GM19372 (cell line): ENCODE measurements at regions not wholly inside any gene's neighbourhood (a gene's known extent, or its start where the extent isn't known, plus 50 kb on each side); places are given as distances from the start of the nearest gene placed in this dataset.

ENCODE experiments used
- ATAC-seq: cut with Tn5 transposase; IDR thresholded peaks from one replicate; pipeline ENCODE4 v1.9.1; 2021; ENCODE audit warnings: mild to moderate bottlenecking, low read depth, moderate library complexity; ENCODE audit not compliant: unreplicated experiment

GRCh38 chr18:46338766-46339165 lies 234.6 kb downstream of the HAUS1 start:
- ATAC-seq, result no peak

GRCh38 chr18:46340716-46341115 lies 236.5 kb downstream of the HAUS1 start:
- ATAC-seq, result no peak

GRCh38 chr18:46341986-46342525 lies 237.9 kb downstream of the HAUS1 start:
- ATAC-seq, result no peak

GRCh38 chr18:46343456-46343855 lies 239.3 kb downstream of the HAUS1 start:
- no peak for ATAC-seq

- ATAC-seq, result peak; percentile 78
Measured at GRCh38 chr18:46343931-46344372, 239.8 kb downstream of the HAUS1 start.

- ATAC-seq, result no peak
Measured at GRCh38 chr18:46344416-46345180, 240.4 kb downstream of the HAUS1 start.

GRCh38 chr18:46345181-46345465 lies 240.9 kb downstream of the HAUS1 start:
- no peak for ATAC-seq

GRCh38 chr18:46346213-46346612 lies 242.0 kb downstream of the HAUS1 start:
- ATAC-seq, result no peak

GRCh38 chr18:46346896-46347630 lies 242.9 kb downstream of the HAUS1 start:
- no peak for ATAC-seq

- no peak for ATAC-seq
Measured at GRCh38 chr18:46350598-46351159, 246.5 kb downstream of the HAUS1 start.

GRCh38 chr18:46352520-46353250 lies 248.5 kb downstream of the HAUS1 start:
- no peak for ATAC-seq

- ATAC-seq, result no peak
Measured at GRCh38 chr18:46353460-46353859, 249.3 kb downstream of the HAUS1 start.

GRCh38 chr18:46356278-46357033 lies 252.3 kb downstream of the HAUS1 start:
- no peak for ATAC-seq

- ATAC-seq, result no peak
Measured at GRCh38 chr18:46360102-46360699, 256.0 kb downstream of the HAUS1 start.

- ATAC-seq, result no peak
Measured at GRCh38 chr18:46360866-46361265, 256.7 kb downstream of the HAUS1 start.

- no peak for ATAC-seq
Measured at GRCh38 chr18:46362533-46362932, 258.3 kb downstream of the HAUS1 start.

- ATAC-seq, result no peak
Measured at GRCh38 chr18:46364048-46364447, 259.9 kb downstream of the HAUS1 start.

GRCh38 chr18:46366201-46366600 lies 262.0 kb downstream of the HAUS1 start:
- ATAC-seq, result no peak

GRCh38 chr18:46366751-46367376 lies 262.7 kb downstream of the HAUS1 start:
- no peak for ATAC-seq
